Myocyte (in vitro differentiated cells): ENCODE measurements at regions not wholly inside any gene's neighbourhood (a gene's known extent, or its start where the extent isn't known, plus 50 kb on each side); places are given as distances from the start of the nearest gene placed in this dataset.
"Not testable (repeated sequence)": the region's sequence is repeated elsewhere in the genome, so short reads cannot be mapped to it uniquely, and the experiment has no call there.

Source experiments
- DNase-seq: peaks from one replicate; pipeline ENCODE4 v3.0.0-alpha.2; 2012; ENCODE audit warnings: low read depth

- DNase-seq = no peak
Measured at GRCh38 chr12:115294453-115295133, 610.6 kb upstream of the TBX3 start.

GRCh38 chr12:115285429-115285828 lies 601.5 kb upstream of the TBX3 start:
- DNase-seq = not testable (repeated sequence)

- DNase-seq = peak; percentile 31
Measured at GRCh38 chr12:115273456-115273855, 589.5 kb upstream of the TBX3 start.

GRCh38 chr12:115268451-115268850 lies 584.5 kb upstream of the TBX3 start:
- no peak for DNase-seq

GRCh38 chr12:115267891-115268290 lies 583.9 kb upstream of the TBX3 start:
- DNase-seq = no peak

GRCh38 chr12:115267464-115267863 lies 583.5 kb upstream of the TBX3 start:
- DNase-seq = no peak

GRCh38 chr12:115264605-115265004 lies 580.6 kb upstream of the TBX3 start:
- no peak for DNase-seq

- DNase-seq = no peak
Measured at GRCh38 chr12:115261691-115262398, 577.9 kb upstream of the TBX3 start.

- DNase-seq = no peak
Measured at GRCh38 chr12:115260762-115261675, 577.0 kb upstream of the TBX3 start.

- DNase-seq = no peak
Measured at GRCh38 chr12:115259968-115260747, 576.2 kb upstream of the TBX3 start.

GRCh38 chr12:115257791-115258190 lies 573.8 kb upstream of the TBX3 start:
- DNase-seq = no peak

- no peak for DNase-seq
Measured at GRCh38 chr12:115255962-115256361, 572.0 kb upstream of the TBX3 start.

GRCh38 chr12:115255257-115255656 lies 571.3 kb upstream of the TBX3 start:
- no peak for DNase-seq

- DNase-seq = no peak
Measured at GRCh38 chr12:115253049-115253448, 569.1 kb upstream of the TBX3 start.

GRCh38 chr12:115251727-115252126 lies 567.8 kb upstream of the TBX3 start:
- no peak for DNase-seq

- no peak for DNase-seq
Measured at GRCh38 chr12:115249671-115250278, 565.8 kb upstream of the TBX3 start.

GRCh38 chr12:115245020-115245419 lies 561.0 kb upstream of the TBX3 start:
- no peak for DNase-seq

- no peak for DNase-seq
Measured at GRCh38 chr12:115243933-115244628, 560.1 kb upstream of the TBX3 start.

- DNase-seq = no peak
Measured at GRCh38 chr12:115240251-115240650, 556.3 kb upstream of the TBX3 start.

- no peak for DNase-seq
Measured at GRCh38 chr12:115235880-115236279, 551.9 kb upstream of the TBX3 start.
